Panc1 (cell line): ENCODE measurements at regions not wholly inside any gene's neighbourhood (a gene's known extent, or its start where the extent isn't known, plus 50 kb on each side); places are given as distances from the start of the nearest gene placed in this dataset.

Experiments
- ATAC-seq: fragments of 200-7000 bp; cut with Tn5 transposase; 2 replicates; pipeline ENCODE4 v1.9.1; 2020; ENCODE audit warnings: mild to moderate bottlenecking, moderate library complexity
- BruUV-seq: library from RNA; stranded (reverse); fragments of 400-500 nt; replicated peaks from 2 replicates; lab custom pipeline; 2021; lab: Mats Ljungman, UMichigan
- CTCF ChIA-PET: fragments of 300-600 bp; sonication (Branson Sonifier 250); formaldehyde crosslinking; loops from one replicate; lab custom pipeline; 2022; ENCODE audit warnings: antibody characterized with exemption; lab: Charles Lee
- POLR2A ChIA-PET: fragments of 300-600 bp; sonication (Branson Sonifier 250); formaldehyde crosslinking; loops from one replicate; lab custom pipeline; 2022; ENCODE audit warnings: antibody characterized with exemption; lab: Charles Lee
- DNase-seq: peaks from one replicate; pipeline ENCODE4 v3.0.0-alpha.2; 2010; ENCODE audit warnings: low read depth, low spot score
- H3K27ac ChIP-seq: 2 replicates; pipeline ENCODE4 v1.5.1; 2011; ENCODE audit warnings: mild to moderate bottlenecking, low read length, inconsistent platforms
- H3K27me3 ChIP-seq: fragments of 200-500 bp; sonication (Bioruptor generic); 2 replicates; pipeline ENCODE4 v1.6.0; 2014; ENCODE audit warnings: low read length, inconsistent platforms; ENCODE audit not compliant: control insufficient read depth, insufficient read depth
- H3K36me3 ChIP-seq: fragments of 200-500 bp; sonication (Bioruptor generic); 2 replicates; pipeline ENCODE4 v1.5.1; 2014; ENCODE audit warnings: inconsistent platforms, mild to moderate bottlenecking, low read length, moderate library complexity; ENCODE audit not compliant: control insufficient read depth, insufficient read depth
- H3K4me1 ChIP-seq: 2 replicates; pipeline ENCODE4 v1.5.1; 2011; ENCODE audit warnings: inconsistent platforms, mild to moderate bottlenecking, low read length, moderate library complexity; ENCODE audit not compliant: control insufficient read depth, insufficient read depth
- H3K4me3 ChIP-seq, 2 experiments: 2 replicates each; pipeline ENCODE4 v1.5.1; 2011 to 2012; ENCODE audit warnings: low read depth in 2 of 2, low read length in 2 of 2, mild to moderate bottlenecking in 2 of 2, inconsistent platforms in 1 of 2, moderate library complexity in 1 of 2
- H3K9me3 ChIP-seq: fragments of 200-500 bp; sonication (Bioruptor generic); 2 replicates; pipeline ENCODE4 v1.5.1; 2014; ENCODE audit warnings: low read depth, mild to moderate bottlenecking, inconsistent platforms, low read length, moderate library complexity; ENCODE audit not compliant: control insufficient read depth, insufficient read depth
- CTCF ChIP-seq: fragments of 450-650 bp; IDR thresholded peaks from 2 replicates; pipeline ENCODE4 v1.5.1; 2017; ENCODE audit warnings: mild to moderate bottlenecking
- POLR2AphosphoS5 ChIP-seq: IDR thresholded peaks from 2 replicates; pipeline ENCODE4 v1.6.1; 2012; ENCODE audit warnings: mild to moderate bottlenecking, low read depth, low read length, moderate library complexity
- SIN3A ChIP-seq: IDR thresholded peaks from 2 replicates; pipeline ENCODE4 v1.6.1; 2012; ENCODE audit warnings: low read depth, mild to moderate bottlenecking, low read length, moderate library complexity, borderline replicate concordance; ENCODE audit not compliant: insufficient read depth
- TCF7L2 ChIP-seq: IDR thresholded peaks from 2 replicates; pipeline ENCODE4 v1.6.1; 2011; ENCODE audit warnings: mild to moderate bottlenecking, low read depth, low read length, inconsistent platforms
- in situ Hi-C: cut with HindIII; loops from 2 replicates; pipeline ENCODE4 v1.10.0; 2016; ENCODE audit warnings: low sequenced_read_pairs, low pct_unique_long_range_greater_than_20kb
- intact Hi-C: fragments of 100-400 bp; cut with micrococcal nuclease; formaldehyde crosslinking; loops from one replicate; pipeline ENCODE4 v1.10.0; 2022; ENCODE audit not compliant: unreplicated experiment
- TF ChIP-seq, protein P1 (sequence below), 2 experiments: IDR thresholded peaks; 2 replicates each; pipeline ENCODE4 v1.6.1; 2011 to 2012; ENCODE audit warnings: low read depth in 2 of 2, control low read depth in 1 of 2, low read length in 1 of 2, mild to moderate bottlenecking in 1 of 2, moderate library complexity in 1 of 2; ENCODE audit not compliant: insufficient read depth in 1 of 2

- H3K27me3 ChIP-seq, result peaks cover 4% of the 10 kb centered on the region; the same call in 1 of the 2 replicates
- H3K4me1 ChIP-seq, result no peaks in the 10 kb centered on the region
- CTCF ChIA-PET, result no interaction called here
- ATAC-seq (no peak), DNase-seq (no peak)
- TF ChIP-seq POLR2AphosphoS5, result no peak
- TF ChIP-seq, protein P1, sequence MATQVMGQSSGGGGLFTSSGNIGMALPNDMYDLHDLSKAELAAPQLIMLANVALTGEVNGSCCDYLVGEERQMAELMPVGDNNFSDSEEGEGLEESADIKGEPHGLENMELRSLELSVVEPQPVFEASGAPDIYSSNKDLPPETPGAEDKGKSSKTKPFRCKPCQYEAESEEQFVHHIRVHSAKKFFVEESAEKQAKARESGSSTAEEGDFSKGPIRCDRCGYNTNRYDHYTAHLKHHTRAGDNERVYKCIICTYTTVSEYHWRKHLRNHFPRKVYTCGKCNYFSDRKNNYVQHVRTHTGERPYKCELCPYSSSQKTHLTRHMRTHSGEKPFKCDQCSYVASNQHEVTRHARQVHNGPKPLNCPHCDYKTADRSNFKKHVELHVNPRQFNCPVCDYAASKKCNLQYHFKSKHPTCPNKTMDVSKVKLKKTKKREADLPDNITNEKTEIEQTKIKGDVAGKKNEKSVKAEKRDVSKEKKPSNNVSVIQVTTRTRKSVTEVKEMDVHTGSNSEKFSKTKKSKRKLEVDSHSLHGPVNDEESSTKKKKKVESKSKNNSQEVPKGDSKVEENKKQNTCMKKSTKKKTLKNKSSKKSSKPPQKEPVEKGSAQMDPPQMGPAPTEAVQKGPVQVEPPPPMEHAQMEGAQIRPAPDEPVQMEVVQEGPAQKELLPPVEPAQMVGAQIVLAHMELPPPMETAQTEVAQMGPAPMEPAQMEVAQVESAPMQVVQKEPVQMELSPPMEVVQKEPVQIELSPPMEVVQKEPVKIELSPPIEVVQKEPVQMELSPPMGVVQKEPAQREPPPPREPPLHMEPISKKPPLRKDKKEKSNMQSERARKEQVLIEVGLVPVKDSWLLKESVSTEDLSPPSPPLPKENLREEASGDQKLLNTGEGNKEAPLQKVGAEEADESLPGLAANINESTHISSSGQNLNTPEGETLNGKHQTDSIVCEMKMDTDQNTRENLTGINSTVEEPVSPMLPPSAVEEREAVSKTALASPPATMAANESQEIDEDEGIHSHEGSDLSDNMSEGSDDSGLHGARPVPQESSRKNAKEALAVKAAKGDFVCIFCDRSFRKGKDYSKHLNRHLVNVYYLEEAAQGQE (IDR thresholded peaks at IDR 0.05; ENCODE audit: insufficient read depth in 1 of 2, low read depth in 2 of 2, low read length in 1 of 2), result no peak
- no peak for TF ChIP-seq TCF7L2
- TF ChIP-seq CTCF, result no peak
- TF ChIP-seq SIN3A, result no peak
- no peak overlapping the region for H3K27ac ChIP-seq
- no peak overlapping the region for H3K4me3 ChIP-seq
- no peaks in the 10 kb centered on the region for H3K9me3 ChIP-seq
- in situ Hi-C loops, result no loop called here
- BruUV-seq, result no TSS peak
- POLR2A ChIA-PET, result no interaction called here
- intact Hi-C loops, result no loop called here
- H3K36me3 ChIP-seq, result no peaks in the 10 kb centered on the region
These were observed 211.5 kb downstream of the AXIN2 start for GRCh38 chr17:65349916-65350315.

GRCh38 chr17:65346166-65346565 lies 209.0 kb downstream of the RGS9 start:
- Histone ChIP-seq H3K4me1 (no peaks in the 10 kb centered on the region), H3K27me3 (no peaks in the 10 kb centered on the region), H3K4me3 (no peak overlapping the region), H3K36me3 (no peaks in the 10 kb centered on the region), H3K27ac (no peak overlapping the region), H3K9me3 (no peaks in the 10 kb centered on the region)
- no TSS peak for BruUV-seq
- TF ChIP-seq SIN3A, result no peak
- TF ChIP-seq CTCF, result no peak
- TF ChIP-seq TCF7L2, result no peak
- TF ChIP-seq, protein P1 (IDR thresholded peaks at IDR 0.05; ENCODE audit: insufficient read depth in 1 of 2, low read depth in 2 of 2, low read length in 1 of 2), result no peak
- no peak for TF ChIP-seq POLR2AphosphoS5
- CTCF ChIA-PET, result no interaction called here
- ATAC-seq (no peak), DNase-seq (no peak)
- POLR2A ChIA-PET, result no interaction called here
- in situ Hi-C loops, result no loop called here
- intact Hi-C loops, result no loop called here
